GM23248 (cell line): ENCODE measurements at regions not wholly inside any gene's neighbourhood (a gene's known extent, or its start where the extent isn't known, plus 50 kb on each side); places are given as distances from the start of the nearest gene placed in this dataset.

Experiments
- EZH2 ChIP-seq: fragments of 200-600 bp; sonication (generic); IDR thresholded peaks from 2 replicates; pipeline ENCODE4 v1.6.1; 2018; ENCODE audit warnings: antibody characterized with exemption, mild to moderate bottlenecking; ENCODE audit not compliant: insufficient read depth, poor library complexity, severe bottlenecking
- EZH2phosphoT487 ChIP-seq: fragments of 200-600 bp; sonication (generic); IDR thresholded peaks from 2 replicates; pipeline ENCODE4 v1.6.1; 2018; ENCODE audit warnings: antibody characterized with exemption, moderate library complexity, mild to moderate bottlenecking, low read depth; ENCODE audit not compliant: insufficient read depth

- TF ChIP-seq EZH2: no peak
- TF ChIP-seq EZH2phosphoT487: no peak
Measured at GRCh38 chr6:11386323-11386722, 151.2 kb upstream of the TMEM170B start.
